Fibroblast of upper back skin (primary cell): ENCODE measurements at regions not wholly inside any gene's neighbourhood (a gene's known extent, or its start where the extent isn't known, plus 50 kb on each side); places are given as distances from the start of the nearest gene placed in this dataset.
"Not testable (repeated sequence)": the region's sequence is repeated elsewhere in the genome, so short reads cannot be mapped to it uniquely, and the experiment has no call there.

Experiments used
- DNase-seq: peaks from one replicate; pipeline ENCODE4 v3.0.0-alpha.2; 2013

DNA sequence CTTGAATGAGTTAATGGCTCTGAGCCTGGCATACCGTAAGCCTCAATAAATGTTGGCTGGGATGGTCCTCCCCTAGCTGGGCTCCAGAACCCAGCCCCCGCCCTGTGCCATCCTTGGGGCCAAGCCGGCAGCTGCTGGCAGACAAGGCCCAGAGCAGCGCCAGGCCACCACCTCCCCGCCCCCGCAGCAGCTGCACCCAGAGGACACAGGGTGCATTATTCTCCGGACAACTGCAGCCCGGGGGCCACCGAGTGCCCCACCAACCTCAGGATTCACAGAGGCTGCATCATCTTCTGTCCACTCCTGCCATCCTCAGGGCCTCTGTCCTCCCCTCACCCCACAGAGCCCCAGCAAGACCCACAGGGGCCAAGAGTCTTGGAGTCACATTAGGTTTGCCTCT, 92.7 kb downstream of the NCOR2 start:
- no peak for DNase-seq

DNA sequence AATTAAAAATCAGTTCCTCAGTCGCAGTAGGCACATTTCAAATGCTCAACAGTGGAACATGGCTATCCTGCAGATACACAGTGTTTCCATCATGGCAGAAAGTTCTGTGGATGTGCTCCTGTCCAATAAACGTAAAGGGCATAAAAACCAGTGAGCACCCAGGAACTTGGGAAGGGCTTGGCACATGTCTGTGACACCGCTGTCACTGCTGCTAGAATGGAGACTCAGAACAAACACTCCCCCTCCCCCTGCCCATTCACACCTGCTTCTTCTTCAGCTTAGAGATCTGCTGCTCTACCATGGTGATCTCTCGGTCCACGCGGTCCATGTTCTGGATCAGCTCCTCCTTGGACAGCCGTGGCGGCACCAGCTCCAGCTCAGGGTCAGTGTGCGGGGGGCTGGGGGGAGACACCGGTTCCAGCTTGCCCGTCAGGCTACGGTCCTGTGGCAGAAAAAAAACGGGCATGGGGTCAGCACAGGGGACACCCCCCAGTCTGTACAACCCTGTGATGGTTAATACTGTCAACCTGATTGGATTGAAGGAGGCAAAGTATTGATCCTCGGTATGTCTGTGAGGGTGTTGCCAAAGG, 94.6 kb downstream of the NCOR2 start:
- no peak for DNase-seq

DNA sequence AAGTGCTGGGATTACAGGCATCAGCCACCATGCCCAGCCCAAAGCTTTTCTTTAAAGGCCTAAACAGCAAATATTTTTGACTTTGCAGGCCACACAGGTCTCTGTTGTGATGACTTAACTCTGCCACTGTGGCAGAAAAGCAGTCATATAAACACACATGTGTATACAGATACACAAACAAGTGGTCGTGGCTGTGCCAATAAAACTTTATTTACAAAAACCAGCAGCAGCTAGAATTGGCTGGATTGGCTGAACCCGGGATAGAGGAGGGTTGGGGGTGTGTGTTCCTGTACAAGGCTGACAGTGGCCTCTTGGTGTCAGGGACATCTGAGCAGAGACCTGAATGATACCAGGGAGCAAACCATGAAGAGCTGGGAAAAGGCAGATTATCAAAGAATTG, 95.6 kb downstream of the NCOR2 start:
- no peak for DNase-seq

DNA sequence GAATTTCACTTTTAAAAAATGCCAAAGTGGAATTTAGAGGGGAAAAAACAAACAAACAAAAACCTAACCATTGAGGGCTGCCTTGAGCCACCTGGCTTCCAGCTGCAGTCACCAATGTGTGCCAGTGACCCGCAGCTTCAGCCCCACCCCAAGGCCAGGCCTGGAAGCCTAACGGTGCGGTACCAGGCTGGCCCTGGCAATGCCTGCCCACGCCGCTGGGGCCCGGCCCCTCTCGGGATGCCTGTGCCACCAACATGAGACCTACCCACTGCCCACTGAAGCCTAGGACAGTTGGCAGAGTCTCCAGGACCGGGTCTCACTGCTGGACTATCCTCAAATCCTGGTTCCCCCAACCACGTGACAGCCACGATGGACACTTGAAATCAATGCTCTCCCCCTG, 96.6 kb downstream of the NCOR2 start:
- no peak for DNase-seq

DNA sequence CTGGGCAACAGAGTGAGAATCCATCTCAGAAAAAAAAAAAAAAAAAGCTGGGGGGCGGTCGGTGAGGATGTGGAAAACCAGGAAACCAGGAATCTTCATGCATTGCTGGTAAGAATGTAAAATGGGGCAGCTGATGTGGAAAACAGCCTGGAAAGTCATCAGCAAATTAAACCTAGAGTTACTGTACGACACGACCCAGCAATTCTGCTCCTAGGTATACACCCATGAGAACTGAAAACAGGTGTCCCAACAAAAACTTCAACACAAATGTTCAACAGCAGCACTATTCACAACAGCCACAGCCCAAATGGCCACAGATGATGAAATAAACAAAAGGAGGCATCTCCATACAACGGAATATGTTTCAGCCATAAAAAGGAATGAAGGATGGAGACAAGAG, 97.3 kb downstream of the NCOR2 start:
- DNase-seq, result no peak

DNA sequence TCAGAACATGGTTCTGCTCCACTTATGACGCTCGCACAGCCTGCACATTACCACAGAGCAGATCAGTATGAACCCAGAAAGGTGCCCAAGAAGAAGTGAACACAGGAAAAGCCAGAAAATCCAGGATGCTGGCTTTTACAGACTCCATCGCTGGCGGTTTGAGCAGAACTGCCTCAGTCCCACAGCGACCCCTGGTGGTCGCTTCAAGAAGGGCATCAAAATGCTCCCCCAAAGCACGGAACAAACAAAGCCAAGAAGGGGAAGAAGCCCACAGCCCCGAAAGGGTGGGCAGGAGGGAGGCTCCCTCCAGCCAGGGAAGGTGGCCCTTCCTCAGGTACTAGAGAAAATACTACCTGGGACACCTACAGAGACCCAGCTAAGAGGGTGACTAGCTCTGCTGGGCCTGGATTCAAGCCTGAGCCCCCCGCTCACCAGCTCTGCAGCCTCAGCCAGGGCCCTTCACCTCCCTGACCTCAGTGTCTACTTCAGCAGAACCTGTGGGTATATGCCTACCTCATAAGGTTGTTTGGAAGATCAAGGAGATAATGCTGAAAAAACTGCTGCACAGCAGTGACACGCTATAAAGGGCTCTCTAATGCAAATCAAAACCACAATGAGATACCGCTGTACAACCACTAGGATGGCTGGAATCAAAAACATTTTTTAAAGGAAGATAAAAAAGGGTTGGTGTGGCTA, 98.1 kb downstream of the NCOR2 start:
- DNase-seq, result no peak

DNA sequence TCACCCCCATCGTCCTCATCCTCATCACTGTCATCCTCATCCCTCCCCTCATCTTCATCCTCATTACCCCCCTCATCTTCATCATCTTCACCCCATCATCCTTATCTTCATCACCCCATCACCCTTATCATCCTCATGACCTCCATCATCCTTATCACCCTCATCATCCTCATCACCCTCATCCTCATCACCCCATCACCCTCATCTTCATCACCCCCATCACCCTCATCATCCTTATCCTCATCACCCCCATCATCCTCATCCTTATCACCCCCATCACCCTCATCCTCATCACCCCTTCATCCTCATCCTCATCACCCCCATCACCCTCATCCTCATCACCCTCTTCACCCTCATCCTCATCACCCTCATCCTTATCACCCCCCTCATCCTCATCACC, 99.9 kb downstream of the NCOR2 start:
- DNase-seq, result not testable (repeated sequence)

DNA sequence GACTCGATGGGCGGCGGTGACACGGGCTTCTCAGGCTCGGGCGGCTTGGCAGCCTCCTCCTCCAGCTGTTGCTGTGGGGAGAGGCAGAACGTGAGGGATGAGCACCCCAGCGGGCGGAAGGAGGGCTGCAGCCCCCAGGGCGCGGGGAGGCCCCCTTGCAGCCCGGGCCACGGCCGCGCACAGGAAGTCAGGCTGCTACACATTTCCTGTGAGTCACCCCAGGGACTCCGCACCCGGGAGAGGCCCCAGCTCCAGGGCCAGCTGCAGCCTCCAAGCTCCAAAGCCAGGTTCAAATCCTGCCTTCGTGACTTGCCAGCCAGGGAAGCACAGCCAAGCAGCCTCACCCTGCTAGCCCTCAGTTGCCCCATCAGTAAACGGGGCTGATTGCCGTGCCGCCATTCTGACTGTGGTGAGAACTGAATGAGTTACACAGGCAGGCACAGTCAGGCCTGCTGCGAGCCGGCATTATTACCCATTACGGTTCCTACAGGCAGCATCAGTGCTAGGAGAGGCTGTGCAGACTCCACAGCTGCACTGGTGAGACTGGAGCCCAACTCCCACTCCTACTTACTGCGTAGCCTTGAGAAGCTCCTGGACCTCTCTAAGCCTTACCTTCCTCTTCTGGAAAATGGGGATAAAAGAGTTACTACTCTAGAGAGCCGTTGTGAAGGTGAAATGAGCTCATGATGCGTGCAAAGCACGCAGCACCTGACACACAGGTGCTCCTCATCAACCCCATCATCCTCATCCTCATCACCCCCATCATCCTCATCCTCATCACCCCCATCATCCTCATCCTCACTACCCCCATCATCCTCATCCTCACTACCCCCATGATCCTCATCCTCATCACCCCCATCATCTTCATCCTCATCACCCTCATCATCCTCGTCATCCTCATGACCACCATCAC, 100.9 kb downstream of the NCOR2 start:
- peak; percentile 12 for DNase-seq

DNA sequence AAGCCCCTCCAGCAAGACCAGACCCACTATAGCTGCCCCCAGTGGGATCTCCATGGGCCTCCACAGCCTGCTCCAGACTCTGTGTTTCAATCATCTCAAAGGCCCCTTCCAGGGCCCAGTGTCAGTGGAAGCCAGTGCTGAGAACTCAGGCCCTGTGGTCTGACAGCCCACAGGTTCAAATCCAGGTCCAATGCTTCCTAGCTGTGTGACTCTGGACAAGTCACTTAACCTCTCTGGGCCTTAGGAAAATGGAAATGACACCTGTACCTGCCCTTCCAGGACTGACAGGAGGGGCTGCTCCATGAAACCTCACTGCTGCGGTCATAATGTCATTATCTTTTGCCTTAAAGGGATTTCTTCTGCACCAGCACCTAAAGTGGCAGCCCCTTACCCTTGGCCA, 101.9 kb downstream of the NCOR2 start:
- DNase-seq, result no peak

DNA sequence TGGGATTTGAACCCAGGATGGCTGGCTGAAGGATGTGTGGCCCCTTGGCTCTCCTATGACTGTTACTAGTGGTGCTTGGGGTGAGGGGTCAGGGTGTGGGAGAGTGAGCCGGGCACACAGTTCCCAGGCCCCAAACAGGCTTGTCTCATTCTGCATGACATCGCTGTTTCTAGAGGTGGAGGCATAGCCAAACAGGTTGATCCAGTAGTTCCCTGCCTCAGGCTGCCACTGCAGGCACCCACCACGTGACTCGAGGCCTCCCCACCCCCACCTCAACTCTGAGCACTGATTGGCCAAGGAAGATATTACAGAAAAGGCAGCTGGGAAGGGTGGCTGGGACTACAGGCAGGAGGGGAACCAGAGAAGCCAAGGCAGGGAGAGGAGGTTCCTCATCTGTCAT, 102.6 kb downstream of the NCOR2 start:
- DNase-seq, result no peak

DNA sequence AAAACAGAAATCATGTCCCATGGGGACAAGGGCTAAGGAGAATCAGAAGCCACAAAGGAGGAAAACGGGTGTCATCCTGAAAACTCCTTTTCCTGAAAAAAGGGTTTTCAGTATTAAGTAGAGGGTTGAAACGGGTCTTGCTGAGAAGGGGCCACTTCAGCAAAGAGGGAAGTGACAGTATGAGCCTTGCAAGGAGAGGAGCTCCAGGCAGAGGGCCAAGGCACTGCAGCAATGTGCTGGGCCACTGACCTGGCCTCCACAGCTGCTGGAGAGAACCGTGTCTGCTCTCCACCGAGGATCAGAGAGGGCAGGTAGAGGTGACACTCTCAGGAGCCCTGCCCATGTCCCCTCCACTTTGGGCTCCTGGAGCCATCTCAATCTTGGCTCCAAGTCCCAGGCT, 103.3 kb downstream of the NCOR2 start:
- no peak for DNase-seq

DNA sequence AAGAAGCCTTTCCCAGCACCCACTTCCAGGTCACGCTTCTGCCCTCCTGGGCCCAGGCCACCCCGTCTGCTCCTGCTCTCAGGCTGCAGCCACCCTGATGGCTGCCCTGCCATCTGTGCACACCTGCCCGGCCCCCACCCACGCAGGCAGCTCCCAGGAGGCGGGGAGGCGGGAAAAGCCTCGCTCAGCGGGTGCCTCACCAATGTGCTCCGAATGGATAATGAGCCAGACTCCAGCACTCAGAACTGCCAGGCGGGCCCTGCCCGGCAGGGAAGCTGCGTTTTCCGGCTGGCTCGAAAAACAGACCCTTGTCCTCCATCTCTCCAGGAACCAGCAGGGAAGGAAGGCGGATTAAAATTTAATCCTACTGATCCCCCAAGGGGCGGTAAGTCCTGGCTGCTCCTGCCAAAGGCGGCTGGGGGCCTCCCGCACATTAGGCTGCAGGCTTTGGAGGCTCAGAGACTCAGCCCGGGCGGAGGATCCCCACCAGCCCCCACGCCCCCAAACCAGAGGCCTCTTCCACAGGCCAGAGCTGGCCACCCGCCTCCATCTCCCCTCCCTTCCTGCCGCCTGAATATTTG, 104.0 kb downstream of the NCOR2 start:
- DNase-seq, result no peak

DNA sequence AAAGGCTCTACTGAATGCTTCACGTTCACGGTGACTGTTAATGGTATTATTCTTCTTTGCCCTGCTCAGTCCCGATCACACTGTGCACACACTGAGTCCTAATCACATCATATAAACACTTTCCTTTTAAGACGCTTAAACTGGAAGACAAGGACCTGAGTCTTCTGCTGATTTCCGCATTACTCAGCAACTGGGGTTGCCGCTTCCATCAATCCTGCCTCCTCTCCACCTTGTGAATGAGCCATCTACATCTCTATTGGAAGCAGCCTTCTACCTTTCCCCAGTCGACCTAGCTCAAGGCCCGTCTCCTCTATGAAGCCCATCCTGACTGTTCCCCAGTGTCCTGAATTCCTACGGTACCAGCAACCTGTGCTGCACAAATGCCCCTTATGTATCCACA, 104.7 kb downstream of the NCOR2 start:
- DNase-seq, result no peak

DNA sequence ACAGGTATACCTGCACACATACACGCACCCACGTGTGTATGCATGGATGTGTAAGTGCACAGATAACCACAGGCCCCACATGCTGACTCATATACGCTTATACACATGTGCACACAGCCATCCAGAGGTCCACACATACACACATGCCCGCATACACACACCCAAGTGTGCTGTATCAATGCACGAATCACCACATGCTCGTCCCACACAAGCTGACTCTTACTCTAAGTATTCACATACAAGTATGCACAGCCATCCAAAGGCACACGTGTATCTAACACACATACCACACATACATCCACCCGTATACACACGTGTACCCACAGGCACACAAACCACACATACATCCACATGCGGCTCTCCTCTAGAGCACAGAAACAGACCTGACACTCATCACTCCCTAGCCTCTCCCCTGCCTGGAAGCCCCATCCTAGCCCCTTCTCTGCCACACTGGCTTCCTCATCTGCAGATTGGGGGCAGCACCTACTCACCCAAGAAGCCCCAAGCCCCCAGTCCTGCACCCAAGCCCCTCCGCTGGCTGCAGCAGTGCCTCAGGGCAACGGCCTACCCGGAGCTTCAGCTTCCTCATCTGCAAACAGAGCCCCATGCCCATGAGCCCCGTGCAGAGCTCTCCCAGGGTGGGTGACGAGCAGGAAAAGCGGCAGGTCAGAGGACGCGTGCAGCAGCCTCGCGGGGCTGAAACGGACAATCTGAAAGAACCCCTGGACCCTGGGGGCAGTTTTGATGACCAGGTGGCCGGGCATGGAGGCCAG, 105.4 kb downstream of the NCOR2 start:
- DNase-seq, result no peak

DNA sequence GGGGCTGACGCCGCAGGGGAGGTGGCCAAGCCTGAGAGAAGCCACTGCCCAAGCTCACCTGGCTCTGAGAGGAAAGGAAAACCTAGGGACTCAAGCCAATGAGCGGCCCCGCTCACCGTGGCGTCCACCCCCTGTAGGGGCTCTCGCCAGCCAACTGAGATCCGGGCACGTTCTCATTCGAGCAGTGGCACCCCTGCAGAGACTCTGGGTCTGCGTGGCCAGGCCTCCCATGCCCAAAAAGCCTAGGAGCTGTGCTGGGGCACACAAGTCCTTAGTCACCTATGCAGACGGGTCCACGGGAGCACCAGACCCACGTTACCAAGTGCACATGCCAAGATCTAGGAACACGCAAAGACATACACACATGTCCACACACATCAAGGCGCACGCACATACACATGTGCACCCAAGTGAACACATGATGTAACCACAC, 106.2 kb downstream of the NCOR2 start:
- DNase-seq, result no peak

DNA sequence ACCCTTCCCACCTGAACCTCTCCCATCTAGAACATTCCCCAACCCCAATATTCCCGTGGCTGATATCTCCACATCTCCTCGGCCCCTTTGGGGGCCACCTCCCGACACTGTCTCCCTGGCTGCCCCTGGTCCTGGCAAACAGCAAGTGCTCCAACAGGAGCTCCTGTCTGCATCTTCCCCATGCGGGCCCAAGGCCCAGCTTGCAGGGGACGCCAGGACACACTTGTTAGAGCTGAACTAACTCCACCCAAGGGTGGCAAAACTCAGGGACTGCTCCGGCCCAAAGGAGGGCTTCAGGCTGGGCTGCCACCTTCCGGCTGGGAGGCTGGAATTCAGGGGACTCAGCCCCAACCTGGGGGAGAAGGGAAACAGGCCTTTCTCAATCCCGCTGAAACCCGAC, 106.6 kb downstream of the NCOR2 start:
- no peak for DNase-seq

DNA sequence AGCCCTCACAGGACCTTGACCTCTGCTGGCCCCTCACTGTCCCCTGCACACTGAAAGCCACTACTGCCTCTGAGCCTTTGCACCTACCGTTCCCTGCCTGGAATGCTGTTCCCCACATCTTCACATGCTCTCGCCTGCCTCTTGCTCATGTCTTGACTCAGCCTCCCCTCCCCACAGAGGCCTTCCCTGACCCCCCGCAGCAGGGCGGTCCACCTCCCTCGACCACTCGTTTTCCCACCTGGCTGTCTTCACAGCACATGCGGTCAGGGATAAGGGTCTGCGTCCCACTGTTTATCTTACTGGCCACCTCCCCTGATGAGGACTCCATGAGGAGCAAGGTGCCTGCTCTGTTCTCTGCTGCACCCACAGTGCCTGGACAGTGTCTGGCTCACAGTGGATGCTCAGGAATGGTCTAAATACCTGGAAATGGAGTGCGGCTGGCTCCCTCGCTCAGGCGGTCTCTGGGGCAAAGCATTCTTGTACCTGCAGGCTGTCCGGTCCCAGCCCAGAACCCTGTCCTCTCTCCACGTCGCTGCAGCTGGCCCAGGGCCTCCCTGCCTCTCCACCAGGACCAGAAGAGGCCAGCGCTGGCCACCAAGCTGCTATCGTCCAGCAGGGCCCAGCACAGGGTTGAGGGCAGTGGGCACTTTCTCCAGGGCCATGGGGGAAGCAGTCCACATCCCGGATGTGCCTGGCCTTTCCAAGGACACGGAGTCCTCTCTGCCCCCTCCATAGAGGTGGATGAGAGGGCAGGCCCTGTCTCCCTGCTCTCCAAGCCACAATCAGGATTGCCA, 107.4 kb downstream of the NCOR2 start:
- no peak for DNase-seq

DNA sequence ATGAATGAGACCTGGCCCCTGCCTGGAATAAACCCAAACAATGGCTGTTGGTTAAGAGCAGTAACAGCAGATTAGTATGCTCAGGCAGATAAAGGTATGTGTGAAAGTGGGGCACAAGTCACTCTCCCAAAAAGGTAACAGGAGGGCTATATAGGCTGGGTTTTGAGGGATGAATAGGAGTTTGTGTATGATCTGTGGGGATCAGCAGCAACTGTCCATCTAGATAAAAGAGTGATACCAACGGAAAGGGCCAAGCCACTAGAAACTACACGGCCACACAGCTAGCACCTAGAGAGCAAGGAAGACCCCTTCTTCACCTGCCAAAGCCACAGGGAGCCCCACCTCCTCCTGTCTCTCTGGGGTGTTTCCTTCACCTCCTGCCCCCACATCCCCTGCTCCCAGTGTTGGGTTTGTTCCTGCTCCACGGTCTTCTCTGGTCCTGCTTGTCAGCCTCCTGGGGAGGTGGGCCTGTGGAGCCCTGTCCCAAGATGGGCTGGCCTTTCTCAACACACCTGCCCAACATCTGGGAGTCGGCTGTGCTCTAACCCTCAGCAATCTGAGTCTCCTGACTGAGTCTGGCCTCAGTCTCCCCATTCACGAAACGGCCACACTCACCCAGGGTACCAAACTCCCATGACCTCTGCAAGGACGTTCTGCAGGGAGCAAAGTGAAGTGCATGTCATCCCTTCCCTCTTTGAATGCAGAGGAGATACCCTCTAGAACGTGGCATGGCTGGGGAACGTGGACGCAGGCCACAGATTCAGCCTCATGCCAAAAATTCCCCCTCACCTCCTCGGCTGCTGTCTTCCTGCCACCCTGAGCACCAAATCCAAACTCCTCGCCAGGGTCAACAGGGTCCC, 108.2 kb downstream of the NCOR2 start:
- no peak for DNase-seq

DNA sequence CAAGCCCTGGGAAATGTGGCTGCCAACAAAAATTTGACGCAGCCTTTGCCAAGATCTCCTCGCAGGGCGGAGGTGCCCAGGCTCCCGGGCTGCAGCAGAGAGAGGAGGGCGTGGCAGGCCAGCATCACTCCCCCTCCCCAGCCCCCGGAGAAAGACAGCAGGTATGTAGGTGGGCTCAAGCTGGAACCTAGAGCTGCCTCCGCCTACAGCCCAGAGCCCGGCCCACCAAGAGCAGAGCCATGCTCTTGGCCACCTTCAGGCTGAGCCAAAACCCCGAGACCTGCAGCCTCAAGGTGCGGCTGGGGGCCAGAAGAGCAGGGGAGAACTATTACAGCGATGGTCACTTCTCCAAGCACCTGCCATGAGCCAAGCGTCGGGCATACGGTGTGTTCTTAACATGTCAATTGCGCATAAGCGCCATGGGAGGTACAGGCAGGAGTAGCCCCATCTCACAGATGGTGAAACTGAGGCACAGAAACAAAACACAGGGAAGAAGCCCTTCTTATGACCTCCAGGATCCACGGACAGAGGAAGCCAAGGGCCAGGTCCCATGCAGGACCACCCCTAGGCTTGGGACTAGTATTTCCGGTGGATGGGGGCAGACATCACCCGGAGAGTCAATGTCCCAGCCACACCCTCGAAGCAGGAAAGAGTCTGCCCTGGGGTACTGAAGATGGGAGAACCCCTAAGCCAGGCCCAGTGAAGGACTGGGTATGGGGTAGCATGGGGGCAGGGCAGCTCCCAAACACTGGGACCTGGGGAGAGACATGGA, 109.0 kb downstream of the NCOR2 start:
- no peak for DNase-seq
